ENCODE measurements at regions not wholly inside any gene's neighbourhood (a gene's known extent, or its start where the extent isn't known, plus 50 kb on each side); places are given as distances from the start of the nearest gene placed in this dataset.

DNA sequence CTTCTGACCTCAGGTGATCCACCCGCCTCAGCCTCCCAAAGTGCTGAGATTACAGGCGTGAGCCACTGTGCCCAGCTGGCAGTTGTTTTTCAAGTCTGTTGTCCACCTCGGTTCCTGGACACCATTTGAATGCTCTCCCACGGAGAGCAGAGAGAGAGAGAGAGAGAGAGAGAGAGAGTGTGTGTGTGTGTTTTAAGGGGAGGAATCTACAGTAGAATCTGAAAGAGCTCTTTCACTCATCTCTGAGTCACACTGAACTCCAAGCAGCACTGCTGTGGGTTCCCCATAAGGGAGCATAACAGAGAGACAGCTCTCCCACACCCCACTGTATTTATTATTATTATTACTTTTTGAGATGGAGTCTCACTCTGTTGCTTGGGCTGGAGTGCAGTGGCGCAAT is 156.6 kb downstream of the RPLP1 start:
- TF ChIP-seq, protein P1, sequence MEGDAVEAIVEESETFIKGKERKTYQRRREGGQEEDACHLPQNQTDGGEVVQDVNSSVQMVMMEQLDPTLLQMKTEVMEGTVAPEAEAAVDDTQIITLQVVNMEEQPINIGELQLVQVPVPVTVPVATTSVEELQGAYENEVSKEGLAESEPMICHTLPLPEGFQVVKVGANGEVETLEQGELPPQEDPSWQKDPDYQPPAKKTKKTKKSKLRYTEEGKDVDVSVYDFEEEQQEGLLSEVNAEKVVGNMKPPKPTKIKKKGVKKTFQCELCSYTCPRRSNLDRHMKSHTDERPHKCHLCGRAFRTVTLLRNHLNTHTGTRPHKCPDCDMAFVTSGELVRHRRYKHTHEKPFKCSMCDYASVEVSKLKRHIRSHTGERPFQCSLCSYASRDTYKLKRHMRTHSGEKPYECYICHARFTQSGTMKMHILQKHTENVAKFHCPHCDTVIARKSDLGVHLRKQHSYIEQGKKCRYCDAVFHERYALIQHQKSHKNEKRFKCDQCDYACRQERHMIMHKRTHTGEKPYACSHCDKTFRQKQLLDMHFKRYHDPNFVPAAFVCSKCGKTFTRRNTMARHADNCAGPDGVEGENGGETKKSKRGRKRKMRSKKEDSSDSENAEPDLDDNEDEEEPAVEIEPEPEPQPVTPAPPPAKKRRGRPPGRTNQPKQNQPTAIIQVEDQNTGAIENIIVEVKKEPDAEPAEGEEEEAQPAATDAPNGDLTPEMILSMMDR (IDR thresholded peaks at IDR 0.05) = no peak
- TF ChIP-seq POLR2A (IDR thresholded peaks at IDR 0.05) = no peak
